RWPE2 (cell line): ENCODE measurements at regions not wholly inside any gene's neighbourhood (a gene's known extent, or its start where the extent isn't known, plus 50 kb on each side); places are given as distances from the start of the nearest gene placed in this dataset.

ENCODE experiments used
- ATAC-seq: fragments of 200-7000 bp; cut with Tn5 transposase; 3 replicates; pipeline ENCODE4 v1.9.1; 2021; ENCODE audit warnings: low read depth
- DNase-seq: peaks from one replicate; pipeline ENCODE4 v3.0.0-alpha.2; 2020; ENCODE audit warnings: low spot score
- H3K27ac ChIP-seq: fragments of 450-650 bp; 2 replicates; pipeline ENCODE4 v1.5.1; 2017; ENCODE audit warnings: mild to moderate bottlenecking; ENCODE audit not compliant: poor library complexity, severe bottlenecking
- H3K27me3 ChIP-seq: fragments of 250-450 bp; sonication (Bioruptor Pico); 2 replicates; pipeline ENCODE4 v1.5.1; 2021; ENCODE audit warnings: mild to moderate bottlenecking, moderate library complexity; ENCODE audit not compliant: insufficient read depth, poor library complexity, severe bottlenecking
- H3K36me3 ChIP-seq: fragments of 250-450 bp; sonication (Bioruptor Pico); 2 replicates; pipeline ENCODE4 v1.5.1; 2020; ENCODE audit warnings: low read depth, mild to moderate bottlenecking, moderate library complexity
- H3K4me1 ChIP-seq: fragments of 250-450 bp; sonication (Bioruptor Pico); 2 replicates; pipeline ENCODE4 v1.5.1; 2021; ENCODE audit warnings: mild to moderate bottlenecking, moderate library complexity; ENCODE audit not compliant: insufficient read depth, poor library complexity, severe bottlenecking
- H3K4me3 ChIP-seq: fragments of 250-450 bp; sonication (Bioruptor Pico); 2 replicates; pipeline ENCODE4 v1.5.1; 2021; ENCODE audit warnings: mild to moderate bottlenecking, moderate library complexity; ENCODE audit not compliant: severe bottlenecking
- H3K9me3 ChIP-seq: fragments of 250-450 bp; sonication (Bioruptor Pico); 2 replicates; pipeline ENCODE4 v1.5.1; 2021; ENCODE audit warnings: mild to moderate bottlenecking, moderate library complexity; ENCODE audit not compliant: severe bottlenecking
- TF ChIP-seq, protein P1 (sequence below): fragments of 450-650 bp; IDR thresholded peaks from one replicate; pipeline ENCODE4 v1.5.1; 2017; ENCODE audit warnings: mild to moderate bottlenecking, moderate library complexity; ENCODE audit not compliant: poor library complexity, severe bottlenecking

DNA sequence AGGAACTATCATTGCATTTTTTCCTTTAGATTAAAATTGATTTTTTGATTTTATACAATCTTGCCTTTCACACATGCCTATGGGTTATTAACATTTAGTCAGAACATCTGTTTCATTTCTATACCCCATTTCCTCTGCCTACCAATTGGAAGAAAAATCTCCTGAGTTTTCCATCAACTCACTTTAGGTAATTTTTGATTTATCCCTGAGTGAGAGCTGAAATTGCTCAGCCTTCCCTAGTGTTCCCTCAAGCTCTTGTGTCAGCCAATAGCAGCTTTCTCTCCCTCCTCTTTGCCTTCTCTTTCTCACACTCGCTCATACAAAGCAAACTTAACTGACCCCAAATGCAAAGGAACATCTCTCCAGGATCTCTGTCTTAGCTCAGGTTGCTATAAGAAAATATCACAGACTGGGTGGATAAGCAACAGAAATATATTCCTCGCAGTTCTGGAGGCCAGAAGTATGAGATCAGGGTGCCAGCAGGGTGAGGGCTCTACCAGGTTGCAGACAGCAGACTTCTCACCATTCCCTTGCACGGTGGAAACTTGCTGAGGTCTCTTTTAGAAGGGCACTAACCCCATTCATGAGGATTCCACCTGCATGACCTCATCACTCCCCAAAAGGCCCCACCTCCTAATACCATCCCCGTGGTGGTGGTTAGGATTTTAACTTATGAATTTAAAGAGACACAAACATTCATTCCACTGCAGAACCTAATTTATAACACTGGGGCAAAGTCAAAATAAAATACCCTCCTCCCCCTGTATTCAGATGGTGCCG is 224.2 kb upstream of the SFSWAP start:
- H3K4me3 ChIP-seq = no peak overlapping the region
- no peaks in the 10 kb centered on the region for H3K27me3 ChIP-seq
- DNase-seq (no peak), ATAC-seq (no peak)
- no peaks in the 10 kb centered on the region for H3K9me3 ChIP-seq
- H3K36me3 ChIP-seq = no peaks in the 10 kb centered on the region
- no peaks in the 10 kb centered on the region for H3K4me1 ChIP-seq
- H3K27ac ChIP-seq = peak overlapping the region; percentile 5
- TF ChIP-seq, protein P1, sequence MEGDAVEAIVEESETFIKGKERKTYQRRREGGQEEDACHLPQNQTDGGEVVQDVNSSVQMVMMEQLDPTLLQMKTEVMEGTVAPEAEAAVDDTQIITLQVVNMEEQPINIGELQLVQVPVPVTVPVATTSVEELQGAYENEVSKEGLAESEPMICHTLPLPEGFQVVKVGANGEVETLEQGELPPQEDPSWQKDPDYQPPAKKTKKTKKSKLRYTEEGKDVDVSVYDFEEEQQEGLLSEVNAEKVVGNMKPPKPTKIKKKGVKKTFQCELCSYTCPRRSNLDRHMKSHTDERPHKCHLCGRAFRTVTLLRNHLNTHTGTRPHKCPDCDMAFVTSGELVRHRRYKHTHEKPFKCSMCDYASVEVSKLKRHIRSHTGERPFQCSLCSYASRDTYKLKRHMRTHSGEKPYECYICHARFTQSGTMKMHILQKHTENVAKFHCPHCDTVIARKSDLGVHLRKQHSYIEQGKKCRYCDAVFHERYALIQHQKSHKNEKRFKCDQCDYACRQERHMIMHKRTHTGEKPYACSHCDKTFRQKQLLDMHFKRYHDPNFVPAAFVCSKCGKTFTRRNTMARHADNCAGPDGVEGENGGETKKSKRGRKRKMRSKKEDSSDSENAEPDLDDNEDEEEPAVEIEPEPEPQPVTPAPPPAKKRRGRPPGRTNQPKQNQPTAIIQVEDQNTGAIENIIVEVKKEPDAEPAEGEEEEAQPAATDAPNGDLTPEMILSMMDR = no peak

DNA sequence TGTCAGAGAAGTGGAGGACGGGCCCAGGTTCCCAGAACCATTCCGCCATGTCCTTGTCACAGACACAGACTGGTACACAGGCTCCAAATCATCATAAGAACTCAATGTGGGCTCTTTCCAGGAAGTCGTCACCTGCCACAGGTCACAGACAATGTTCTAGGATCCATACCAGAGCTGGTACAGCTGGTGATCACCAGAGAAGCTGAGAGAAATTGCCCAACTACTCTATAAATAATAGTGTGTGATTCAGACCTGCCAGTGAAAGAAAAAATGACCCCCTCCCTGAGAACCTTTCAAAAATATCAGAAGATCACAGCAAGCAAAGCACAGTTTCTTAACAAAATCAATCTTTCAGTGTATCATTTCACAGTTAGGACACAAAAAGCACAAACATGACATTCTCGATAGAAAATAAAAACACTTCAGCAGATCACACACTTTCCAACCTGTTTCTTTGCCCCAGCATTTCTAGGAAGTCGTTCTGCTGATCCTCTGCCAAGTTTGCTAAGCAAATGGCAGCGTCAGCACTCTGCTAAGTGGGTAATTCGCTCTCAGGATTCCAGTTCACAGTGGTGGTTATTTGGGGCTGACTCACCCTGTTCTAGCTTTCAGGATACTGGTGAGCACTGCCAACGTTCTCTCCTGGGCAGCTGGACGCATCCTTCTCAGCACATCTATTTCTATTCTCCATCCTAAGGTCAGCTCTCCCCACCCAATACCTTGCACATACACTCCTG is 223.3 kb upstream of the SFSWAP start:
- no peaks in the 10 kb centered on the region for H3K4me1 ChIP-seq
- no peaks in the 10 kb centered on the region for H3K36me3 ChIP-seq
- ATAC-seq (peak; percentile 97), DNase-seq (no peak)
- peak overlapping the region; percentile 5 for H3K27ac ChIP-seq
- no peaks in the 10 kb centered on the region for H3K9me3 ChIP-seq
- TF ChIP-seq, protein P1 = no peak
- H3K4me3 ChIP-seq = no peak overlapping the region
- H3K27me3 ChIP-seq = no peaks in the 10 kb centered on the region

DNA sequence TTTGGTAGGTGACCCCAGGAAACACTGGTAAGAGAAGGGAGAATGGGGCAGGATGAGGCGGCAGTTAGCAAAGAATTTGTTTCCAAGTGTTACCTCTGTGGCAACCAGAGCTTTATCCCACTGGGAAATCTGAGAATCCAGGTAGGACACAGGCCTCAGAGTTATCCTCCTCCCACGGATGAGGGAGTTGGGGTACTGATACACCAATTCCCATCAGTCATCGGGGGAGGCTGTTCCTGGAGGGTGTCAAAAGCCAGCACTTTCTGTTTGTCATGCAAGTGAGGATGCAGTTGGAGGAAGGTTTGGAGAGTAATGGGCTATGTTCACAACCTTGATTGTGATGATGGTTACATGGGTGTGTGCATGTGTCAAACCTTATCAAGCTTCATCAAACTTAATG is 221.2 kb upstream of the SFSWAP start:
- H3K27ac ChIP-seq = no peak overlapping the region
- TF ChIP-seq, protein P1 = no peak

DNA sequence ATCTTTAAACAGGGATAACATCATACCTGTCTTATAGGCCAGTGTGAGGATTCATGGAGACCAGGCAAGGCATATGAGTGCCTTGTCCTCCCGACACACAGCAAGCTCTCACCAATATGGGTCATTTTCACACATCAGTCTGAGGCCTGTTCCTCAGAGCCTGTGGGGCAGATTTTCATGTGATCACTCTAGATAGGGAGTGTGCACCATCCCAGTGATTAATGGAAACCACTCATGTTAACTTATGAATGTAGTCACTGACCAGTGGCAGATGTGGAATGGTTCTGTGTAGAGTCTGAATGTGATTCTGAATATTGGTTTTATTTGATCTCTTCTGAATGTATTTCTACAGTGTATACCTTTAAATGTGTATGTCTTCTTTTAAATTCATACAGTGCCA is 219.7 kb upstream of the SFSWAP start:
- Histone ChIP-seq H3K27me3 (no peaks in the 10 kb centered on the region), H3K36me3 (no peaks in the 10 kb centered on the region), H3K27ac (no peak overlapping the region), H3K4me1 (no peaks in the 10 kb centered on the region), H3K9me3 (no peaks in the 10 kb centered on the region), H3K4me3 (no peak overlapping the region)
- DNase-seq = no peak
- TF ChIP-seq, protein P1 = no peak
- ATAC-seq = no peak

More for the DNA sequence above, 221.2 kb upstream of the SFSWAP start:
- no peaks in the 10 kb centered on the region for H3K4me1 ChIP-seq
- no peaks in the 10 kb centered on the region for H3K36me3 ChIP-seq
- no peaks in the 10 kb centered on the region for H3K9me3 ChIP-seq
- DNase-seq = no peak
- no peaks in the 10 kb centered on the region for H3K27me3 ChIP-seq
- no peak for ATAC-seq
- H3K4me3 ChIP-seq = no peak overlapping the region
